ENCODE measurements at regions not wholly inside any gene's neighbourhood (a gene's known extent, or its start where the extent isn't known, plus 50 kb on each side); places are given as distances from the start of the nearest gene placed in this dataset.

GRCh38 chr11:115860246-115860645, 356.0 kb upstream of the CADM1 start:
- TF ChIP-seq, protein P1, sequence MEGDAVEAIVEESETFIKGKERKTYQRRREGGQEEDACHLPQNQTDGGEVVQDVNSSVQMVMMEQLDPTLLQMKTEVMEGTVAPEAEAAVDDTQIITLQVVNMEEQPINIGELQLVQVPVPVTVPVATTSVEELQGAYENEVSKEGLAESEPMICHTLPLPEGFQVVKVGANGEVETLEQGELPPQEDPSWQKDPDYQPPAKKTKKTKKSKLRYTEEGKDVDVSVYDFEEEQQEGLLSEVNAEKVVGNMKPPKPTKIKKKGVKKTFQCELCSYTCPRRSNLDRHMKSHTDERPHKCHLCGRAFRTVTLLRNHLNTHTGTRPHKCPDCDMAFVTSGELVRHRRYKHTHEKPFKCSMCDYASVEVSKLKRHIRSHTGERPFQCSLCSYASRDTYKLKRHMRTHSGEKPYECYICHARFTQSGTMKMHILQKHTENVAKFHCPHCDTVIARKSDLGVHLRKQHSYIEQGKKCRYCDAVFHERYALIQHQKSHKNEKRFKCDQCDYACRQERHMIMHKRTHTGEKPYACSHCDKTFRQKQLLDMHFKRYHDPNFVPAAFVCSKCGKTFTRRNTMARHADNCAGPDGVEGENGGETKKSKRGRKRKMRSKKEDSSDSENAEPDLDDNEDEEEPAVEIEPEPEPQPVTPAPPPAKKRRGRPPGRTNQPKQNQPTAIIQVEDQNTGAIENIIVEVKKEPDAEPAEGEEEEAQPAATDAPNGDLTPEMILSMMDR (IDR thresholded peaks at IDR 0.05), result no peak
- no peak for TF ChIP-seq POLR2A (IDR thresholded peaks at IDR 0.05)

Measured in esophagus squamous epithelium (tissue), 4 donors.